CD8-positive, alpha-beta memory T cell (primary cell): ENCODE measurements at regions not wholly inside any gene's neighbourhood (a gene's known extent, or its start where the extent isn't known, plus 50 kb on each side); places are given as distances from the start of the nearest gene placed in this dataset.

ENCODE experiments used
- CTCF ChIA-PET: fragments of 350-600 bp; sonication (Branson Sonifier 250); formaldehyde crosslinking; loops from one replicate; lab custom pipeline; 2021; ENCODE audit warnings: antibody characterized with exemption; lab: Charles Lee
- POLR2A ChIA-PET: fragments of 350-600 bp; sonication (Branson Sonifier 250); formaldehyde crosslinking; loops from one replicate; lab custom pipeline; 2021; ENCODE audit warnings: antibody characterized with exemption; lab: Charles Lee
- DNase-seq, 5 donors: peaks; one replicate each; pipeline versions ENCODE4 v3.0.0 to v3.0.0-alpha.2; 2020 to 2022; ENCODE audit warnings: mixed read lengths in 1 of 5
- H3K27ac ChIP-seq: one replicate; pipeline ENCODE4 v1.7.0; 2013; ENCODE audit warnings: low read depth, mild to moderate bottlenecking, low read length, moderate library complexity
- H3K27me3 ChIP-seq: 2 replicates; pipeline ENCODE4 v1.7.0; 2013; ENCODE audit warnings: low read length, mild to moderate bottlenecking; ENCODE audit not compliant: insufficient read depth, poor library complexity, severe bottlenecking
- H3K36me3 ChIP-seq: 2 replicates; pipeline ENCODE4 v1.7.0; 2013; ENCODE audit warnings: mild to moderate bottlenecking, low read length, moderate library complexity; ENCODE audit not compliant: insufficient read depth
- H3K4me1 ChIP-seq: 2 replicates; pipeline ENCODE4 v1.7.0; 2013; ENCODE audit warnings: mild to moderate bottlenecking, low read length, moderate library complexity; ENCODE audit not compliant: insufficient read depth
- H3K4me3 ChIP-seq: 2 replicates; pipeline ENCODE4 v1.7.0; 2013; ENCODE audit warnings: mild to moderate bottlenecking, low read length
- H3K9me3 ChIP-seq: 2 replicates; pipeline ENCODE4 v1.7.0; 2013; ENCODE audit warnings: mild to moderate bottlenecking, low read length
- H3K27ac Mint-ChIP-seq, 8 donors: one replicate each; pipeline ENCODE4 v1.8.0; 2020 to 2021; ENCODE audit warnings: mixed read lengths in 8 of 8, mild to moderate bottlenecking in 6 of 8, inconsistent platforms in 3 of 8, moderate library complexity in 3 of 8
- H3K27me3 Mint-ChIP-seq, 2 donors: one replicate each; pipeline ENCODE4 v1.8.0; 2020 to 2021; ENCODE audit warnings: mixed read lengths in 2 of 2, mild to moderate bottlenecking in 1 of 2, moderate library complexity in 1 of 2
- H3K36me3 Mint-ChIP-seq, 3 donors: one replicate each; pipeline ENCODE4 v1.8.0; 2020 to 2021; ENCODE audit warnings: mixed read lengths in 3 of 3, inconsistent platforms in 1 of 3, mild to moderate bottlenecking in 1 of 3
- H3K4me1 Mint-ChIP-seq, 3 donors: one replicate each; pipeline ENCODE4 v1.8.0; 2020 to 2021; ENCODE audit warnings: mixed read lengths in 3 of 3, inconsistent platforms in 1 of 3, mild to moderate bottlenecking in 1 of 3
- H3K4me3 Mint-ChIP-seq, 7 donors: one replicate each; pipeline ENCODE4 v1.8.0; 2020 to 2021; ENCODE audit warnings: mixed read lengths in 7 of 7, mild to moderate bottlenecking in 6 of 7, moderate library complexity in 4 of 7, inconsistent platforms in 2 of 7
- H3K9me3 Mint-ChIP-seq, 5 donors: one replicate each; pipeline ENCODE4 v1.8.0; 2020 to 2022; ENCODE audit warnings: mixed read lengths in 5 of 5, mild to moderate bottlenecking in 3 of 5, moderate library complexity in 2 of 5, inconsistent platforms in 1 of 5

DNA sequence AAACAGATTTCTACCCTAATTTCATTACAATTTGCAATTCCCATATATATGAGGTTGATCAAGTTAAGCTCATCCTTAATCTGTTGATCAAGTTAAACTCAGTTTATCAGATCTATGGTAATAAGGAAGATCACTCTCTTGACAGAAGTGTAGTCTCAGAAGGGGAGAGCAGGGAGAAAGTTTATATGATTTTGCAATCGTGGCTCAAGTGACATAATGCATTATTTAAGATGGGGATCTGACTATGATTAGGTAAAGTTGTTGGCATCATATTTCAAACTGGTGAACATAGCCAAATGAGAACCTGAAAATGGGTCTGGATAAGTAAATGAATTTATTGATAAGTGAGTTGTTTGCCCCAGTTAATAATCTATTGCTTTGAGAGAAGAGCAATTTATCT, 995.3 kb downstream of the OTOL1 start:
- no peaks in the 10 kb centered on the region for H3K36me3 Mint-ChIP-seq
- Histone ChIP-seq H3K27ac (no peak overlapping the region), H3K4me3 (no peak overlapping the region), H3K36me3 (no peaks in the 10 kb centered on the region), H3K27me3 (no peaks in the 10 kb centered on the region), H3K9me3 (no peaks in the 10 kb centered on the region), H3K4me1 (no peaks in the 10 kb centered on the region)
- POLR2A ChIA-PET, result no interaction called here
- no peak overlapping the region for H3K27ac Mint-ChIP-seq
- H3K4me1 Mint-ChIP-seq, result no peaks in the 10 kb centered on the region
- H3K27me3 Mint-ChIP-seq, result peaks cover 0 to 2% of the 10 kb centered on the region in 2 donors
- H3K4me3 Mint-ChIP-seq, result no peak overlapping the region
- DNase-seq, result no peak
- H3K9me3 Mint-ChIP-seq, result peaks cover 3 to 20% (median 6%) of the 10 kb centered on the region in 5 donors
- CTCF ChIA-PET, result no interaction called here

DNA sequence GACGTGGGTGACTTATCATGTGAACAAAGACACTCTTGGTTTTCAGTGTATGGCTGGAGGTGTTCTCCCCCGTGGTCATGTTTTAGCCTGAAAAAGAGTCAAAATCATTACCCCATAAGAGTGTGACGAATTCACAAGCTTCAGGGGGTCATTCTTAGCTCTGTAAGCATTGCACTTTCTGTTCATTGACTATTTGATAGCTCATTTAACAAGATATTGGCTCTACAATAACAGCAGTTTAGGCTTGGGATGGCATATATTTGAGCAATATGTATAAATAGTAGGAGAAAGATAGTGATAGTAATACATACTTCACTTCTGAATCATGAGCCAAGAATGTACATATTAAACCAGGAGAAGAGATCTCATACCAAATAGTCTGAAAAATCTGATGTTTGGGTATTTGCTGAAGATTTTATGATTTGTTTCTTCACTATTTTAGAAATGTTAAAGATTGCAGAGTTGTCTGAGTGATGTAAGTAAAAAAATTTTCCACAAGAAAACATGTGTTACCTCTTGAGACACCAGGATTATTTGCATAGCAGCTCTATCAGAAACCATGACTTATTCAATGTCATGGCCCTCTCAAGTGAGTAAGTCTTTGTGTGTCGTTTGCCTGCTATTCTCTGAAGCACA, 996.0 kb downstream of the OTOL1 start:
- no peaks in the 10 kb centered on the region for H3K4me1 ChIP-seq
- ChIA-PET POLR2A (no interaction called here), CTCF (no interaction called here)
- DNase-seq, result no peak
- H3K9me3 Mint-ChIP-seq, result peaks cover 3 to 20% (median 6%) of the 10 kb centered on the region in 5 donors
- no peak overlapping the region for H3K4me3 ChIP-seq
- H3K9me3 ChIP-seq, result no peaks in the 10 kb centered on the region
- no peaks in the 10 kb centered on the region for H3K36me3 ChIP-seq
- H3K36me3 Mint-ChIP-seq, result no peaks in the 10 kb centered on the region
- H3K27me3 Mint-ChIP-seq, result peaks cover 0 to 2% of the 10 kb centered on the region in 2 donors
- H3K27ac Mint-ChIP-seq, result peak overlapping the region in 1 of 8 donors; percentile 36
- H3K27me3 ChIP-seq, result no peaks in the 10 kb centered on the region
- no peak overlapping the region for H3K4me3 Mint-ChIP-seq
- no peaks in the 10 kb centered on the region for H3K4me1 Mint-ChIP-seq
- H3K27ac ChIP-seq, result no peak overlapping the region

DNA sequence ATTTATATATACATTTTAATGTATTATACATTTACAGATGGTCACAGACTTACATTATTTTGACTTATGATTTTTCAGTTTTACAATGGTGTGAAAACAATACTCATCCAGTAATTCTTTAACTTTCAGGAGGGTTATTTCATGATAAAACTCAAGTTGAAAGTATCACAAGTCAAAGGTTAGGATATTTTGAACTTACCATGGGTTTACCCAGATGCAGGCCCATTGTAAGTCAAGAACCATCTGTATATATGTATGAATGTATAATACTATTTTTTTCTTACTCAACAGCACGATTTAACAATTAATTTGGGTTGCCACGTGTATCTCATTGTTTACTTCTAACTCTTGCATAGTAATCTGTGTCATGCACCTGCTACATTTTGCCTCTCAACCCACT, 1002.0 kb downstream of the OTOL1 start:
- POLR2A ChIA-PET, result no interaction called here
- peaks cover 0 to 2% of the 10 kb centered on the region in 2 donors for H3K27me3 Mint-ChIP-seq

DNA sequence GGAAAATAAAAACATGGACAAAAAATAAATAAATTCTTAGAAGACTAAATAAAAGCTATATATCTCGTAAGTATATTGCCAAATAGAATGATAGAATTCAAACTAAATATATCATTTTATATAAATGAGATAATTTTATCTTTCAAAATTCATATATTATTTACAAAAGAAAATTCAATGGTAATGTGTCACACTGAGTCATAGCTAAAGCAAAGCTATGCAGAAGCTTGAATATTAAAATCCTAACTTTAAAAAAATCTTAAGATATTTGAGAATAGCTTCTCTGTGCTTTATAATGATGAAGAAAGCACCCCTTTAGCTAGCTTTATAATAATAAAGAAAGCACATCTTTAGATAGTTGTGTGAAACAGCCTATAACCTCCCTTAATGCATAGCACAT, 1010.8 kb downstream of the OTOL1 start:
- no peak overlapping the region for H3K4me3 ChIP-seq
- Mint-ChIP-seq H3K36me3 (no peaks in the 10 kb centered on the region), H3K4me1 (no peaks in the 10 kb centered on the region), H3K27ac (no peak overlapping the region), H3K4me3 (no peak overlapping the region), H3K9me3 (peaks cover 0 to 34% (median 10%) of the 10 kb centered on the region in 5 donors), H3K27me3 (no peaks in the 10 kb centered on the region)
- no peak for DNase-seq
- H3K4me1 ChIP-seq, result no peaks in the 10 kb centered on the region
- H3K27ac ChIP-seq, result no peak overlapping the region
- no peaks in the 10 kb centered on the region for H3K27me3 ChIP-seq
- H3K36me3 ChIP-seq, result no peaks in the 10 kb centered on the region
- ChIA-PET CTCF (no interaction called here), POLR2A (no interaction called here)
- no peaks in the 10 kb centered on the region for H3K9me3 ChIP-seq

More for the DNA sequence above, 1002.0 kb downstream of the OTOL1 start:
- Histone ChIP-seq H3K36me3 (no peaks in the 10 kb centered on the region), H3K4me3 (no peak overlapping the region), H3K27me3 (no peaks in the 10 kb centered on the region), H3K9me3 (no peaks in the 10 kb centered on the region), H3K4me1 (no peaks in the 10 kb centered on the region), H3K27ac (no peak overlapping the region)
- no peak for DNase-seq
- Mint-ChIP-seq H3K36me3 (no peaks in the 10 kb centered on the region), H3K4me1 (no peaks in the 10 kb centered on the region), H3K9me3 (peaks cover 3 to 15% (median 7%) of the 10 kb centered on the region in 5 donors), H3K27ac (no peak overlapping the region), H3K4me3 (no peak overlapping the region)
- CTCF ChIA-PET, result no interaction called here

DNA sequence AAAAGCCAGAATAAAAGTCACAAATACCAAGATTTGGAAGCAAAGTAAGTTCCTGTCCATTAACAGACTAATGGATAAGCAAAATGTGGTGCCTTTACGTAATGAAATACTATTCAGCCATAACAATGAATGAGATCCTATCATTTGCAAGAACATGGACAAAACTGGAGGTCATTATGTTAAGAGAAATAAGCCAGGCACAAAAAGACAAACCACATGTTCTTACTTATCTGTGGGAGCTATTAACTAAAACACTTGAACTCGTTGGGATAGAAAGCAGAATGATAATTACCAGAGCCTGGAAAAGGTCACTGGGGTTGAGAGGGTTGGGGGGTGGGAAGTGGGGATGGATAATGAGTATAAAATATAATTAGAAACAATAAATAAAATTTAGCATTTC, 1015.9 kb downstream of the OTOL1 start:
- ChIA-PET CTCF (no interaction called here), POLR2A (no interaction called here)
- no peak overlapping the region for H3K4me3 Mint-ChIP-seq
- no peaks in the 10 kb centered on the region for H3K27me3 Mint-ChIP-seq
- Histone ChIP-seq H3K4me1 (no peaks in the 10 kb centered on the region), H3K27me3 (no peaks in the 10 kb centered on the region), H3K4me3 (no peak overlapping the region), H3K27ac (no peak overlapping the region), H3K9me3 (no peaks in the 10 kb centered on the region), H3K36me3 (no peaks in the 10 kb centered on the region)
- no peak for DNase-seq
- peaks cover 7 to 16% (median 14%) of the 10 kb centered on the region in 5 donors for H3K9me3 Mint-ChIP-seq
- H3K27ac Mint-ChIP-seq, result no peak overlapping the region
- no peaks in the 10 kb centered on the region for H3K4me1 Mint-ChIP-seq
- no peaks in the 10 kb centered on the region for H3K36me3 Mint-ChIP-seq

DNA sequence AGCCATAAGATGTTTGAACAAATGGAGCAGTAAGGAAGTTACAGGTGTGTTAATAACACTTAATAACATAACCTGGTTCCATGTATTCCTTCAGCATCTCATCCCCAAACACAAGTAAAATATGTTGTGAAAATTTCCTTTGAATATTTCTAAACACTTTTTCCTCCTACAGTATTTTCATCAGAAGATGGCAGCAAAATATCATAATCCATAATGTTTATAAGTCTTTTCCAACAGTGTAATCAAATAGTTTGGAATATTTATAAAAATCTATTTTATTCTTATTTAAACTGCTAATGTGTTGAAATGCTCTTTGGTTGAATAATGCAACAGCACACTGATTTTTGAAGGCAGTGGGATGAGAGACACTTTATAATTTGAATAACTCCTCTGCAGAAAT, 1020.5 kb downstream of the OTOL1 start:
- Mint-ChIP-seq H3K4me3 (no peak overlapping the region), H3K4me1 (no peaks in the 10 kb centered on the region), H3K36me3 (no peaks in the 10 kb centered on the region), H3K9me3 (peaks cover 3 to 16% (median 8%) of the 10 kb centered on the region in 5 donors), H3K27ac (no peak overlapping the region), H3K27me3 (no peaks in the 10 kb centered on the region)
- H3K4me1 ChIP-seq, result no peaks in the 10 kb centered on the region
- H3K4me3 ChIP-seq, result no peak overlapping the region
- CTCF ChIA-PET, result no interaction called here
- H3K36me3 ChIP-seq, result no peaks in the 10 kb centered on the region
- no peaks in the 10 kb centered on the region for H3K9me3 ChIP-seq
- no peak for DNase-seq
- POLR2A ChIA-PET, result no interaction called here
- no peak overlapping the region for H3K27ac ChIP-seq
- H3K27me3 ChIP-seq, result no peaks in the 10 kb centered on the region

DNA sequence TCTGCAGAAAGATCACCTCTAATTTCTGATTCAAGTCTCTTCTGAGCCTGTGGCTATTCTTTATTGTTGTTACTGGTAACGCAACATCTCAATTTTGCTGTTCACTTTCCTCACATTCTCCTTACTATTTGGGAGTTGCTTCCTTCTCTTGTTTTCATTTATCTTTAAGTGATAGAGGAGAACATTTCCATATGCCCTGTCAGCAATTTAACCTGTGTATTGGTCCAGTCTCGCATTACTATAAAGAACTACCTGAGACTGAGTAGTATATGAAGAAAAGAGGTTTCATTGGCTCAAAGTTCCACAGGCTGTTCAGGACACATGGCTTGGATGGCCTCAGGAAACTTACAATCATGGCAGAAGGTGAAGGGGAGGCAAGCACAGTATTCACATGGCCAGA, 1025.1 kb downstream of the OTOL1 start:
- no peaks in the 10 kb centered on the region for H3K27me3 ChIP-seq
- DNase-seq, result no peak
- Mint-ChIP-seq H3K9me3 (peaks cover 0 to 22% (median 7%) of the 10 kb centered on the region in 5 donors), H3K27me3 (no peaks in the 10 kb centered on the region), H3K27ac (no peak overlapping the region), H3K4me1 (no peaks in the 10 kb centered on the region), H3K4me3 (no peak overlapping the region), H3K36me3 (no peaks in the 10 kb centered on the region)
- H3K4me1 ChIP-seq, result no peaks in the 10 kb centered on the region
- no peak overlapping the region for H3K4me3 ChIP-seq
- H3K27ac ChIP-seq, result no peak overlapping the region
- no peaks in the 10 kb centered on the region for H3K9me3 ChIP-seq
- POLR2A ChIA-PET, result no interaction called here
- H3K36me3 ChIP-seq, result no peaks in the 10 kb centered on the region
- CTCF ChIA-PET, result no interaction called here

DNA sequence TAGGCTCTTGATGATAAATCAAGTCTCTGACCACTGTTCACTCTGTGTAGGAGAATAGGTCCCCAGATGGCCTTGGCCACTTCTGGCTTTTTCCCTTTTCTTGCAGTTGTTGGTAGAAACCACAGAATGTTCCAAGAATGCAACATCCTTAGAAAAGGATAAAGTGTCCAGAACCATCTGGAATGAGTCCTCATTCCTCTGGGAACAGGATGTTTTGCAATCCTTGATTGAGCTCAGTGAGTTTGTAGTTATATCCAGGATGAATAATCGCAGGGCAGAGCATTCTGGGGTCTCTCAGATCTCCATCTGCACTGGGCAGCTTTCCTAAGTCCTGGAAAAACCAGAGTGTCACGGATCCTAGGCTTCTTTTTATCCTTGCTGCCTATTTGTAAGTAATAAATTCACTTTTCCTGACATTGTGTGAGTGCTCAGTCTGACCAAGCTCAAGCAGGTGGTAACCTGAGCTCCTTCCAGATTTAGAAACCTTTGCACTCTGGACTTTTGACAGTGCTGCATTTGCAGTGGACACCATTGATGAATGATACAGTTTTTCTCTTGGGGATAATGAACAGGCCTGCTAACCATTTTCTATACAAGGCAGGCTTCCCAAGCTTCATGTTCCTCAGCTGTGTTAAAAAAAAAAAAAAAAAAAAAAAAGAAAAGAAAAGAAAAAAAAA, 1028.6 kb downstream of the OTOL1 start:
- no peaks in the 10 kb centered on the region for H3K4me1 Mint-ChIP-seq
- no peaks in the 10 kb centered on the region for H3K36me3 Mint-ChIP-seq
- H3K27me3 ChIP-seq, result no peaks in the 10 kb centered on the region
- no peak overlapping the region for H3K4me3 Mint-ChIP-seq
- DNase-seq, result no peak
- H3K4me1 ChIP-seq, result no peaks in the 10 kb centered on the region
- no peak overlapping the region for H3K4me3 ChIP-seq
- H3K9me3 ChIP-seq, result no peaks in the 10 kb centered on the region
- ChIA-PET CTCF (no interaction called here), POLR2A (no interaction called here)
- H3K27me3 Mint-ChIP-seq, result no peaks in the 10 kb centered on the region
- H3K27ac Mint-ChIP-seq, result no peak overlapping the region
- H3K36me3 ChIP-seq, result no peaks in the 10 kb centered on the region
- H3K9me3 Mint-ChIP-seq, result peaks cover 1 to 24% (median 5%) of the 10 kb centered on the region in 5 donors
- no peak overlapping the region for H3K27ac ChIP-seq
